ENCODE measurements at regions not wholly inside any gene's neighbourhood (a gene's known extent, or its start where the extent isn't known, plus 50 kb on each side); places are given as distances from the start of the nearest gene placed in this dataset.

DNA sequence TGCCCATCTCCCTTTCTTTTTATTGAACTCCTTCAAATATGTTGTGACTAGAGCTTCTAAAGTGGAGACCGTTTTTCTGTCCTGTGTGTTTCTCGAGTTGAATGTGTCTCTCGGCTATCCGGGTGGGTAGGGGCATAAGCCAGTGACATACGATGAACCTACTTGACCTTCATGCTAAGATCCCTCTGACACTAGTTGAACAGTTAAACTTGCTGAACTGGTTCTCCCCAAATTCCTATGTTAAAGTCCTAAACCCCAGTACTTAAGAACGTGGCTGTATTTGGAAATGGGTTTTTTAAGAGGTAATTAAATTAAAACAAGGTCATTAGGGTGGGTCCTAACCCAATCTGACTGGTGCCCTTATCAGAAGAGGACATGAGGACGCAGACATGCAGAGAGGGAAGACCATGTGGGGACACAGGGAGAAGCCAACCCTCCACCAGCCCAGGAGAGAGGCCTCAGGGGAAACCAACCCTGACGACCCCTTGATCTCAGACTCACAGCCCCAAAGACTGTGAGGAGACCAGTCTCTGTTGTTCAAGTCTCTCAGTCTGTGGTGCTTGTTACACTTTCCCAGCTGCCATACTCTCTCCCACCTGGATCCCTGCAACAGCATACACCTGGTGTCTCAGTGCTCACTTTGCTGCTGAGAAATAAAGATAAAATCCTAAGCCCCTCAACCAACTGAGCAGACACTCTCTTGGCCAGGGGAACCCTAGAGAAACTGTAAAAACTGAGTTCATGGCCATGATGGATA lies 208.4 kb downstream of the MYLK4 start:
- TF ChIP-seq, protein P1, sequence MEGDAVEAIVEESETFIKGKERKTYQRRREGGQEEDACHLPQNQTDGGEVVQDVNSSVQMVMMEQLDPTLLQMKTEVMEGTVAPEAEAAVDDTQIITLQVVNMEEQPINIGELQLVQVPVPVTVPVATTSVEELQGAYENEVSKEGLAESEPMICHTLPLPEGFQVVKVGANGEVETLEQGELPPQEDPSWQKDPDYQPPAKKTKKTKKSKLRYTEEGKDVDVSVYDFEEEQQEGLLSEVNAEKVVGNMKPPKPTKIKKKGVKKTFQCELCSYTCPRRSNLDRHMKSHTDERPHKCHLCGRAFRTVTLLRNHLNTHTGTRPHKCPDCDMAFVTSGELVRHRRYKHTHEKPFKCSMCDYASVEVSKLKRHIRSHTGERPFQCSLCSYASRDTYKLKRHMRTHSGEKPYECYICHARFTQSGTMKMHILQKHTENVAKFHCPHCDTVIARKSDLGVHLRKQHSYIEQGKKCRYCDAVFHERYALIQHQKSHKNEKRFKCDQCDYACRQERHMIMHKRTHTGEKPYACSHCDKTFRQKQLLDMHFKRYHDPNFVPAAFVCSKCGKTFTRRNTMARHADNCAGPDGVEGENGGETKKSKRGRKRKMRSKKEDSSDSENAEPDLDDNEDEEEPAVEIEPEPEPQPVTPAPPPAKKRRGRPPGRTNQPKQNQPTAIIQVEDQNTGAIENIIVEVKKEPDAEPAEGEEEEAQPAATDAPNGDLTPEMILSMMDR (IDR thresholded peaks at IDR 0.05) = no peak
- no peak overlapping the region for H3K27ac ChIP-seq
- no peak overlapping the region for H3K4me3 ChIP-seq
- no peak for DNase-seq (ENCODE audit: low spot score)

DNA sequence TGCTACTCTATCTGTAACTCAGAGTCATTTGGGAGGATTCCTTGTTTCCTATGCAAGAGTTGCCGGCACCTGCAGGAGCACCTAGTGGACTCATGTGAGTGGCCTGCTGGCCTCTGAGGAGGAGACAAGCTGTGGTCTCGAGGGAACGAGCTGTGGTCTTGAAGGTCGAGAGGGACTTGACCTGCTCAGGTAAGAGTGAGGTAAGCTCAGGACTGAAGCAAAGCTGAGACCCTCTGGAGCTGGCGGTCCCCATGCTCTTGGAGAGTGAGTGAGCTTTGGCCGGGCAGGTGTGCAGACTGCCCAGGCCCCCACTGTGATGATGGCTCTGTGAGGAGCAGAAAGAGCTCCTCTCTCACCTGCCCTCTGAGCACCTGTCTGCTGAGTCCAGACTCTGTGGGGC lies 214.3 kb downstream of the MYLK4 start:
- no peak overlapping the region for H3K4me3 ChIP-seq
- no peak for DNase-seq (ENCODE audit: low spot score)
- TF ChIP-seq, protein P1 (IDR thresholded peaks at IDR 0.05) = no peak
- H3K27ac ChIP-seq = no peak overlapping the region

DNA sequence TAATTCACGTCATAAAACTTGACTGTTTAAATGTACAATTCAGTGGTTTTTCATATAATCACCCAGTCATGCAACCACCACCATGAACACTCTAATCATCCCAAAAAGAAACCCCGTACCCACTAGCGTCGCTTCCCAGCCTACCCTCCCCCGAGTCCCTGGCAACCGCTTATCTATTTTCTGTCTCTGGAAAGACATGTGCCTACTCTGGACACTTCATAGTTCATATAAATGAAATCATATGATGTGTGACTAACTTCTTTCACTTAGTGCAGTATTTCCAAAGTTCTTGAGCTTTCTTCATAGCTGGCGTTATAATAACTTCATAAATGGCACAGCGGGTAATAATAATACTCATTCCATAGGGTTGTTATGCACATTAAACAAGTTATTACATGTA lies 215.2 kb downstream of the MYLK4 start:
- Histone ChIP-seq H3K27ac (no peak overlapping the region), H3K4me3 (no peak overlapping the region)
- TF ChIP-seq, protein P1 (IDR thresholded peaks at IDR 0.05) = no peak
- DNase-seq (ENCODE audit: low spot score) = no peak

DNA sequence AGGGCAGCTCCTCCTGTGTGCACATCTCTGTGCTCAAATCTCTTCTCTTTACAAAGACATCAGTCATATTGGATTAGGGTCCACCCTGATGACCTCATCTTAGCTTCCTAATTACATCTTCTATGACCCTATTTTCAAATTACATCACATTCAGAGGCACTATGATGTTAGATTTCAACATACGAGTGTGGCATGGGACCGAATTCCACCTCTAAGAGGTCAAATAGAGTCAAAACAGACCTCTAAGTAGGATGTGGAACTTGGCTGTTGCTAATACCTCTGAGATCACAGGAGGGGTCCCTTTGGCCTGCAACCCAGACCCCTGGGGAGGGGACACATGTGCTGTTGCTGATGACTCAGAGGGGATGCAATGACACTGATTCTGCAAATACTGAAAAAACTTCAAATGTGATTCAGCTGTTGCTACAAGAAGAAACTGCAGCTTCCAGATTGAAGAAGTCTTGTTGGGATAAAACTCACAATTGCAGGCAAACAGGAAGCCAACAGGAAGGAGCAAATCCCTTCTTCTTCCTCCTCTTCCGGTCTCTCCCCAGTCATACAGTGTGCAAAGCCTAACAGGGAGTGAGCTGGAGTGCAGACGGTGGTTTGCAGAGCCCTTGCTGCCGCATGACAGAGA lies 216.2 kb downstream of the MYLK4 start:
- no peak overlapping the region for H3K27ac ChIP-seq
- no peak for DNase-seq (ENCODE audit: low spot score)
- TF ChIP-seq, protein P1 (IDR thresholded peaks at IDR 0.05) = no peak

DNA sequence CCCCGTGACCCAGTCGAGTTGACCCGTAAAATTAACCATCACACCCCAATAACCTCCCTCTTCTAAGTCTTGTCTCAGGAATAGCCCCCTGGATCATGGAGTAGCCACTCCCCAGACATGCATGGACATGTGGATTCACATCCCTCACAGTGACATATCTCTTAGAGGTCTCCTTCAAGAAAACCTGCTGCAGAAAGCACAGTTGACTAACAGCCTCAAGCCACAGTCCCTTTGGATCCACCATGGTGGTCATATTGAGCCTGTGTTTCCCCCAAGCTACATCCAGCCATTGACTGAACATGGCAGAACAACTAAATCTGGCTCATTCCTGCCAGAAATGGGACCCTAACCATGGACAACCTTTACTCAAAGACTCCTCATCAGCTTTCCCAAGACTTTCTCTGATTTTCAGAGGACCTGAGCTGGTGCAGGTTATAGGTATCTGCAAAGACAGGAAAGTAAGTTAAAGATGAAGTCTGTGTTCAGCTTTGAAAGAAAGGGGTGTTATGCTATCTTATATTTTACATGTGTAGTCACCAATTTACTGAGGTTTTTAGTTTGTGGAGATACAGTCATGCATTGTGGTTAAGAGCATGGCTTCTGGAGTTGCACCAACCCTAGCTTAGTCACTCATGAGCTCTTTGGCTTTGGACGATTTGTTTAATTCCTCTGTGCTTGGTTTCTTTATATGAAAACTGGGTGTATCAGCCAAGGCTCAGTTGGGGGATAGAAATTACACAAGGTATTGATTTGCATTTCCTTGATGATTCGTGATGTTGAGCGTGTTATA lies 219.1 kb downstream of the MYLK4 start:
- TF ChIP-seq, protein P1 (IDR thresholded peaks at IDR 0.05) = no peak
- no peak overlapping the region for H3K4me3 ChIP-seq
- H3K27ac ChIP-seq = no peak overlapping the region
- no peak for DNase-seq (ENCODE audit: low spot score)

More for the DNA sequence above, 216.2 kb downstream of the MYLK4 start:
- H3K4me3 ChIP-seq = no peak overlapping the region

DNA sequence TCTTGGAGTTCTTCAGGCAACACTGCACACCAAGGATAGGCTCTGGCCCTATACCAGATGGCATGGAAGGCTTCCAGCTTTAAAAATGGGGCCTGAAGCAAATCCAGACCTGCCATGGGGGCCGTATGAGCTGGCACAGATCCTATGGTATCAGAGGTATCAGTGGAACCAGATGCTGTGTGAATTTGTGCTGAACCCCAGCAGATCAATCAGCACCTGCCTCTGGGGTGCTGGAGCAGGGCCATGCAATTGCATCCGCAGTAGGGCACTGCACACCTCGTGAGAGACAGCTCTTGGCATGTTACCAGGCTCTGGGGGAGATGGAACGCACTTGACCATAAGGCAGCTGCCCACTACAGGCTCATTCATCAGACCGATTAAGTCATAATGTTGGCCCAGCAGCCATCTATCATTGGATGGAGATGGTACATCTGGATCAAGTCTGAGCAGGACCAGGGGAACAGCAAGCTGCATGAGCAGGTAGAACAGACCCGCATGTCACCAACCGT lies 221.5 kb downstream of the MYLK4 start:
- Histone ChIP-seq H3K4me3 (no peak overlapping the region), H3K27ac (no peak overlapping the region)
- no peak for DNase-seq (ENCODE audit: low spot score)
- TF ChIP-seq, protein P1 (IDR thresholded peaks at IDR 0.05) = no peak

Data from coronary artery (tissue), 2 donors.